NCI-H128 (cell line): ENCODE measurements at regions not wholly inside any gene's neighbourhood (a gene's known extent, or its start where the extent isn't known, plus 50 kb on each side); places are given as distances from the start of the nearest gene placed in this dataset.

ENCODE experiments used
- DNase-seq: peaks from one replicate; lab custom pipeline; 2025; ENCODE audit not compliant: unreplicated experiment; lab: John Stamatoyannopoulos, UW

GRCh38 chr21:21605521-21605920 lies 607.3 kb downstream of the NCAM2 start:
- DNase-seq: no peak

- DNase-seq: no peak
Measured at GRCh38 chr21:21606041-21606440, 607.8 kb downstream of the NCAM2 start.

GRCh38 chr21:21612466-21612865 lies 614.3 kb downstream of the NCAM2 start:
- no peak for DNase-seq

- DNase-seq: no peak
Measured at GRCh38 chr21:21614966-21615365, 616.8 kb downstream of the NCAM2 start.

- no peak for DNase-seq
Measured at GRCh38 chr21:21622460-21623234, 624.4 kb downstream of the NCAM2 start.

- no peak for DNase-seq
Measured at GRCh38 chr21:21624674-21625073, 626.5 kb downstream of the NCAM2 start.

GRCh38 chr21:21631961-21632360 lies 633.8 kb downstream of the NCAM2 start:
- no peak for DNase-seq

GRCh38 chr21:21632926-21633325 lies 634.7 kb downstream of the NCAM2 start:
- no peak for DNase-seq

- no peak for DNase-seq
Measured at GRCh38 chr21:21661741-21662140, 663.5 kb downstream of the NCAM2 start.

- DNase-seq: no peak
Measured at GRCh38 chr21:21662776-21663175, 664.6 kb downstream of the NCAM2 start.

GRCh38 chr21:21664871-21665270 lies 666.7 kb downstream of the NCAM2 start:
- DNase-seq: no peak

- no peak for DNase-seq
Measured at GRCh38 chr21:21666689-21667088, 668.5 kb downstream of the NCAM2 start.

GRCh38 chr21:21668198-21668597 lies 670.0 kb downstream of the NCAM2 start:
- DNase-seq: no peak

GRCh38 chr21:21673959-21674358 lies 675.8 kb downstream of the NCAM2 start:
- DNase-seq: no peak

GRCh38 chr21:21675601-21676000 lies 677.4 kb downstream of the NCAM2 start:
- DNase-seq: no peak

GRCh38 chr21:21682172-21682571 lies 684.0 kb downstream of the NCAM2 start:
- DNase-seq: no peak

GRCh38 chr21:21688889-21689288 lies 690.7 kb downstream of the NCAM2 start:
- no peak for DNase-seq

- DNase-seq: no peak
Measured at GRCh38 chr21:21690068-21690665, 692.0 kb downstream of the NCAM2 start.

- DNase-seq: no peak
Measured at GRCh38 chr21:21712748-21713520, 714.7 kb downstream of the NCAM2 start.

GRCh38 chr21:21713651-21714180 lies 715.5 kb downstream of the NCAM2 start:
- no peak for DNase-seq

GRCh38 chr21:21714426-21714825 lies 716.2 kb downstream of the NCAM2 start:
- DNase-seq: no peak
